ENCODE measurements at regions not wholly inside any gene's neighbourhood (a gene's known extent, or its start where the extent isn't known, plus 50 kb on each side); places are given as distances from the start of the nearest gene placed in this dataset.

DNA sequence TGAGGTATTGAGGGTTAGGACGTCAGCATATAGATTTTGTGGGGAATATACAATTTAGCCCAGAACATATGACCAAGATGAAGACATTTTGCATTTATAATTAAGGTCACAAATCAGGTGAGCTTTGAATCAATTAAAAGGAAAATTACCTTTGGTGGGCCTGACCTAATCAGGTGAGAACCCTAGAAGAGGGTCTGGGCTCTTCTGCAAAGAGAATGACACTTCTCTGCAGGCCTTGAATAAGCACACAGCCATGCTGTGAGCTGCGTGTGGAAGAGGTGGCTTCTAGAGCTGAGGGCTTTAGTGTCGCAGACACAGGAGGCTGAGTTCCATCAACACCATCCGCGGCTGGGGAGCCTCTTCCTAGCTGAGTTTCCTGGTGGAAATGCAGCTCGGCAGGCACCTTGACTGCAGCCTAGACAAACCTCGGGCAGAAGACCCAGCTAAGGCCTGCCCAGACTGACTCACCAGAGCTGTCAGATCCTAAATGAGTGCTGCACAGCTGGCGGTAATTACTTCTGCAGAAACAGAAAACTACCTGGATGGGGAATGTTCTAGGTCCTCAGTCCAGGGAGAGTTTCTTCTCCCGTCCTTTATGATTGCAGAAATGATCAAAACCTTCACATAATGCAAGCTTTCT, 287.5 kb upstream of the IRX1 start:
- Histone ChIP-seq H2AFZ (ENCODE audit: low read depth) (no peak overlapping the region), H3K27me3 (ENCODE audit: insufficient read depth) (no peaks in the 10 kb centered on the region; the same call in 1 of the 2 replicates), H3K27ac (ENCODE audit: low read depth in 2 of 2, low read length in 1 of 2) (no peak overlapping the region), H3K9me3 (no peaks in the 10 kb centered on the region), H3K79me2 (ENCODE audit: insufficient read depth) (no peaks in the 10 kb centered on the region), H3F3A (replicated peaks; ENCODE audit: insufficient read depth) (peaks cover 7% of the 10 kb centered on the region), H4K20me1 (ENCODE audit: insufficient read depth) (no peaks in the 10 kb centered on the region), H3K9me2 (no peaks in the 10 kb centered on the region), H3K36me3 (replicated peaks in 1 of 2; ENCODE audit: control insufficient read depth in 1 of 2, insufficient read depth in 2 of 2, low read length in 1 of 2) (no peaks in the 10 kb centered on the region), H3K4me3 (ENCODE audit: low read depth in 2 of 2, low read length in 1 of 2) (no peak overlapping the region), H3K4me1 (ENCODE audit: control insufficient read depth in 1 of 2, insufficient read depth in 2 of 2, low read depth in 1 of 2, low read length in 1 of 2) (no peaks in the 10 kb centered on the region), H3K9ac (no peak overlapping the region), H3K4me2 (no peak overlapping the region)
- WGBS (ENCODE audit: low lambda C conversion rate) = 17% methylated on average over 3 of the region's 9 CpGs
- CTCF ChIA-PET = no interaction called here
- TF ChIP-seq, protein P1, sequence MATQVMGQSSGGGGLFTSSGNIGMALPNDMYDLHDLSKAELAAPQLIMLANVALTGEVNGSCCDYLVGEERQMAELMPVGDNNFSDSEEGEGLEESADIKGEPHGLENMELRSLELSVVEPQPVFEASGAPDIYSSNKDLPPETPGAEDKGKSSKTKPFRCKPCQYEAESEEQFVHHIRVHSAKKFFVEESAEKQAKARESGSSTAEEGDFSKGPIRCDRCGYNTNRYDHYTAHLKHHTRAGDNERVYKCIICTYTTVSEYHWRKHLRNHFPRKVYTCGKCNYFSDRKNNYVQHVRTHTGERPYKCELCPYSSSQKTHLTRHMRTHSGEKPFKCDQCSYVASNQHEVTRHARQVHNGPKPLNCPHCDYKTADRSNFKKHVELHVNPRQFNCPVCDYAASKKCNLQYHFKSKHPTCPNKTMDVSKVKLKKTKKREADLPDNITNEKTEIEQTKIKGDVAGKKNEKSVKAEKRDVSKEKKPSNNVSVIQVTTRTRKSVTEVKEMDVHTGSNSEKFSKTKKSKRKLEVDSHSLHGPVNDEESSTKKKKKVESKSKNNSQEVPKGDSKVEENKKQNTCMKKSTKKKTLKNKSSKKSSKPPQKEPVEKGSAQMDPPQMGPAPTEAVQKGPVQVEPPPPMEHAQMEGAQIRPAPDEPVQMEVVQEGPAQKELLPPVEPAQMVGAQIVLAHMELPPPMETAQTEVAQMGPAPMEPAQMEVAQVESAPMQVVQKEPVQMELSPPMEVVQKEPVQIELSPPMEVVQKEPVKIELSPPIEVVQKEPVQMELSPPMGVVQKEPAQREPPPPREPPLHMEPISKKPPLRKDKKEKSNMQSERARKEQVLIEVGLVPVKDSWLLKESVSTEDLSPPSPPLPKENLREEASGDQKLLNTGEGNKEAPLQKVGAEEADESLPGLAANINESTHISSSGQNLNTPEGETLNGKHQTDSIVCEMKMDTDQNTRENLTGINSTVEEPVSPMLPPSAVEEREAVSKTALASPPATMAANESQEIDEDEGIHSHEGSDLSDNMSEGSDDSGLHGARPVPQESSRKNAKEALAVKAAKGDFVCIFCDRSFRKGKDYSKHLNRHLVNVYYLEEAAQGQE (IDR thresholded peaks at IDR 0.05; ENCODE audit: low read depth, low read length) = no peak
- no peak for TF ChIP-seq EP300 (IDR thresholded peaks at IDR 0.05; ENCODE audit: borderline replicate concordance in 1 of 2, low read depth in 1 of 2, low read length in 1 of 2)
- TF ChIP-seq, protein P2, sequence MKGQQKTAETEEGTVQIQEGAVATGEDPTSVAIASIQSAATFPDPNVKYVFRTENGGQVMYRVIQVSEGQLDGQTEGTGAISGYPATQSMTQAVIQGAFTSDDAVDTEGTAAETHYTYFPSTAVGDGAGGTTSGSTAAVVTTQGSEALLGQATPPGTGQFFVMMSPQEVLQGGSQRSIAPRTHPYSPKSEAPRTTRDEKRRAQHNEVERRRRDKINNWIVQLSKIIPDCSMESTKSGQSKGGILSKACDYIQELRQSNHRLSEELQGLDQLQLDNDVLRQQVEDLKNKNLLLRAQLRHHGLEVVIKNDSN (IDR thresholded peaks at IDR 0.05; ENCODE audit: borderline replicate concordance, low read depth) = no peak
- TF ChIP-seq RAD21 (IDR thresholded peaks at IDR 0.05; ENCODE audit: low read length) = no peak
- TF ChIP-seq CHD2 (IDR thresholded peaks at IDR 0.05; ENCODE audit: low read length, partially characterized antibody) = no peak
- TF ChIP-seq, protein P3, sequence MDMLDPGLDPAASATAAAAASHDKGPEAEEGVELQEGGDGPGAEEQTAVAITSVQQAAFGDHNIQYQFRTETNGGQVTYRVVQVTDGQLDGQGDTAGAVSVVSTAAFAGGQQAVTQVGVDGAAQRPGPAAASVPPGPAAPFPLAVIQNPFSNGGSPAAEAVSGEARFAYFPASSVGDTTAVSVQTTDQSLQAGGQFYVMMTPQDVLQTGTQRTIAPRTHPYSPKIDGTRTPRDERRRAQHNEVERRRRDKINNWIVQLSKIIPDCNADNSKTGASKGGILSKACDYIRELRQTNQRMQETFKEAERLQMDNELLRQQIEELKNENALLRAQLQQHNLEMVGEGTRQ (IDR thresholded peaks at IDR 0.05; ENCODE audit: borderline replicate concordance, low read depth, low read length) = no peak
- no peak for TF ChIP-seq NRF1 (IDR thresholded peaks at IDR 0.05; ENCODE audit: low read depth, low read length)
- no peak for TF ChIP-seq POLR2AphosphoS5 (IDR thresholded peaks at IDR 0.05; ENCODE audit: low read depth, low read length)
- no peak for TF ChIP-seq EZH2phosphoT487 (IDR thresholded peaks at IDR 0.05; ENCODE audit: borderline replicate concordance, low read depth)
- TF ChIP-seq SIN3A (IDR thresholded peaks at IDR 0.05; ENCODE audit: borderline replicate concordance, low read depth, low read length) = no peak
- POLR2A ChIA-PET = no interaction called here
- no peak for DNase-seq

- Histone ChIP-seq H3K27ac (ENCODE audit: low read depth in 2 of 2, low read length in 1 of 2) (no peak overlapping the region), H3K4me2 (no peak overlapping the region), H3K4me1 (ENCODE audit: control insufficient read depth in 1 of 2, insufficient read depth in 2 of 2, low read depth in 1 of 2, low read length in 1 of 2) (no peaks in the 10 kb centered on the region), H3K9me3 (no peaks in the 10 kb centered on the region), H4K20me1 (ENCODE audit: insufficient read depth) (no peaks in the 10 kb centered on the region), H3K79me2 (ENCODE audit: insufficient read depth) (no peaks in the 10 kb centered on the region), H3K4me3 (ENCODE audit: low read depth in 2 of 2, low read length in 1 of 2) (no peak overlapping the region), H2AFZ (ENCODE audit: low read depth) (no peak overlapping the region), H3K9ac (no peak overlapping the region), H3K9me2 (no peaks in the 10 kb centered on the region), H3F3A (replicated peaks; ENCODE audit: insufficient read depth) (peaks cover 7% of the 10 kb centered on the region), H3K36me3 (replicated peaks in 1 of 2; ENCODE audit: control insufficient read depth in 1 of 2, insufficient read depth in 2 of 2, low read length in 1 of 2) (no peaks in the 10 kb centered on the region), H3K27me3 (ENCODE audit: insufficient read depth) (no peaks in the 10 kb centered on the region; the same call in 1 of the 2 replicates)
- no peak for TF ChIP-seq GATA2 (CRISPR knock-in tag; IDR thresholded peaks at IDR 0.05)
- DNase-seq = no peak
- WGBS (ENCODE audit: low lambda C conversion rate) = 17% methylated on average over 11 of the region's 29 CpGs
- POLR2A ChIA-PET = no interaction called here
- CTCF ChIA-PET = no interaction called here
Observed at GRCh38 chr5:3305432-3305831, 290.2 kb upstream of the IRX1 start.
